Glomerular endothelial cell (primary cell): ENCODE measurements at regions not wholly inside any gene's neighbourhood (a gene's known extent, or its start where the extent isn't known, plus 50 kb on each side); places are given as distances from the start of the nearest gene placed in this dataset.

Experiments used
- DNase-seq: peaks from one replicate; pipeline ENCODE4 v3.0.0-alpha.2; 2011; ENCODE audit warnings: low read depth, low spot score; ENCODE audit errors: extremely low read depth

- no peak for DNase-seq
These were observed 395.1 kb downstream of the RAPGEF2 start for GRCh38 chr4:159497936-159498335.

GRCh38 chr4:159498446-159499115 lies 395.7 kb downstream of the RAPGEF2 start:
- DNase-seq: no peak

GRCh38 chr4:159500861-159501260 lies 398.0 kb downstream of the RAPGEF2 start:
- no peak for DNase-seq

DNA sequence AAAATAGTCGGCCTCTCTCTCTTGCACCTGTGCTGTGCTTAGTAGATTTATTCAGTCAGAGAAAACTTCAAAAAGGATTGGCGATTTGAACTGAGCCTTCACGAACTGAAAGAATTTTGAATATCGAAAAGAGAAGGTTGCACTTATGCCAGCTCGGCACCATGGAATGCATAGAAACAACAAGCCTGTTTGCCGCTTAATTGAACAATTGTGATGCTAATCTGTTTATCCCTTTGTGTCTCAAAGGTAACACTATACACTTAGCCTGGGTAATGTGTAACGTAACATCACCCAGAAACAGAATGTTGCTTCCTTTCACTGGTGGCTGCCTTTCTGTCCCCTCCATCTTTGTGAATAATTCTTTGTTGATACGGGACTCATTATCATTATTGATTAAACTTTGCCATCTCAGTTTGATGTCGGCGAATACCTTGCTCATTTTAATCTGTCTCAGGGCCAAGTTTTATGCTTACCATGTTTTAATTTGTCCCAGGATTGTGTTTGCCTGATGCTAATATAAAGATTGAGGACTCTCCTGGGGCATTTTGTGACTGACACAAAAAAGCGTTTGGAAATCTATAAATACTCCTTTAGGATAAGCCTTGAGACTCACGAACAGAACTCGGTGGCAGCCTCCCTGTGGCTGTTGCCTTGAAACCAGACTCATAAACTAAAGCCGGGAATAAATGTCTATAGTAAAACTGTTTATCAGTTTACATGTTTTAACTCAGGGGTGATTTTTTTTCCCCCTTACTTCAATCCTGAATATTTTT lies 400.5 kb downstream of the RAPGEF2 start:
- no peak for DNase-seq

DNA sequence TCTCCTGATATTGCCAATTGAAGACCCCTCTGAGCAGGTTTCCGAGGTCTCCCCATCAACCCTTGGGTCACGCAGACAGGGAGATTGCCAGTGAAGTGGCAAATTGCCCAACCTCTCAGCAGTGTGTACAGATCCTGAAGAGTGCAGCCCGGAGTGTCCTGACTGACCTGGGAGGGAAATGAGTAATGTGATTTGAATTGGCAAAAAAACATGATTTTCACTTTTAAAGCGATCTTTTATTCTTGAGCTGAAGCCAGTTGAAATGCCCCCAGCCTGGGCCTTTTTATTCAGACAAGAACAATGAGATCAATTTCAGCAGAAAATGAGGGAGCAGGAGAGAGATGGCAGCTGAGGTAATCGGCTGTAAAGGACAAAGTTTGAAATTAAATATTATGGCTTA lies 401.8 kb downstream of the RAPGEF2 start:
- no peak for DNase-seq

GRCh38 chr4:159505266-159505975 lies 402.5 kb downstream of the RAPGEF2 start:
- no peak for DNase-seq

DNA sequence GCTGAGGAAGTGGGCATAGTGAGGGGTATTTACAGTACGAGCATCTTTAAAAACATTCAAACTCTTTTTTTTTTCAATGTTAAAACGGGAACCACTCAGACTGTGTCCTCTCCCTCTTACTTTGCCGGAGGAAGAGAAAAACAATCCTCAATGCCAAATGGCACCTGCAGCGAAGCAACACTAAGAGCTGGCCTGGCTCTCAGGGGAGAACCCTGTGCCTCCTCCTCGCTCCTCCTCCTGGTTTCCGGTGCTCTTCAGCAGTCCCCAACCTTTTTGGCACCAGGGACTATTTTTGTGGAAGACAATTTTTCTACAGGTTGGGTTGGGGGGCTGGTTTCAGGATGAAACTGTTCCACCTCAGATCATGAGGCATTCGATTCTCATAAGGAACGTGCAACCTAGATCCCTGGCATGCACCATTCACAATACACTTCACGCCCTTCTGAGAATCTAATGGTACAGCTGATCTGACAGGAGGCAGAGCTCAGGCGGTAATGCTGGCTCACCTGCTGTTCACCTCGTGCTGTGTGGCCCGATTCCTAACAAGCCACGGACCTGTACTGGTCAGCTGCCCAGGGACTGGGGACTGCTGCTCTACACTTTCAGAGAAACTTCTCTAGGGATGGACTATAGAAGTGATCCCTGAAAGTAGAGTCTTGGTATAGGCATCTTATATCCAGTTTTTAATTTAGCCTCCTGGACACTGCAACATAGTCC lies 404.1 kb downstream of the RAPGEF2 start:
- no peak for DNase-seq

DNA sequence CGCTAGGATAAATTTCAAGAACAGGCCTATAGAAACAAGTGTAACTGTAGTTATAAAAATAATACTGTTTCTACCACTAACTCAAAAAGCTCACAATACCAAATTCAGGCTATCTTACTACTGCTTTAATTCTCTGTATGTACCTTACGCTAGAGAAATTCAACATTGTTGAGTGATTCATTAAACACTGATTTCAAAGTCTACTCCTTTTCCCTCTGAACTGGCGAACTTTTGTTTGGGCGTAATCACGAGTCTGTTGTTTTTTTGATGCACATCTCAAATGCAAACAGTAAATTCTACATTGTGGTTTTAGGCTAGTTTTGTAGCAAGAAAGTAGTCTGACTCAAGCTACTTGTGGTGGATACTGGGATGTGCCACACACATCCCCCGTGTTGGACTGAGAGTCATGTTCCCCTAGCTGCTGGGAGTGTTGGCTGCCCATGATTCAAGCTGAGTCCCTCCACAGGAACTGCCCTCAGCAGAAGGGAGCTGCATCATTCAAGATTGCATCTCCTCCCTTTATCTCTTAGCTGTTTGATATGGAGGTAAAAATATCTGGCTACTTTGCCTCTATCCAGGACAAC lies 406.1 kb downstream of the RAPGEF2 start:
- no peak for DNase-seq

- no peak for DNase-seq
These were observed 409.5 kb downstream of the RAPGEF2 start for GRCh38 chr4:159512348-159512747.

DNA sequence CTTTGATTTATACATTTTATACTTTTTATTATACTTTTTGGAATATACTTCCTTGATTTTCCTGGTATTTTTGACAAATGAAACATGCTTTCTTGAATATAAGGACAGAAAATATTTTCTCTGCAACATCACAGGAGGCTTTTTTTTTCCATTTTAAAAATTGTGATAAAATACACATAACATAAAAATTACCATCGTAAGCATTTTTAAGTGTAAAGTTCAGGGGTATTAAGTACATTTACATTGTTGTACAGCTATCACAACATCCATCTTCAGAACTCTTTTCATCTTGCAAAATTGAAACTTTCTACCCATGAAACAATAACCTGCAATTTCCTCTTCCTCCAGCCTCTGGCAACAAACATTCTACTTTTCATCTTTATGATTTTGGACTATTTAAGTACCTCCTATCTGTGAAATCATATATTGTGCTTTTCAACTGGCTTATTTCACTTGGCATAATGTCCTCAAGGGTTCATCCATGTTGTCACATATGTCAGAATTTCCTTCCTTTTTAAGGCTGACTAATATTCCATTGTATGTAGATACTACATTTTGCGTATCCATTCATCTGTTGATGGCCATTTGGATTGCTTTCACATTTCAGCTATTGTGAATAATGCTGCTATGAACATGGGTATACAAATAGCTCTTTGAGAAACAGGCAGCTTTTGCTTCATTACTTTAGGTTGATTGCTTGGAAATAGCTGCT lies 412.6 kb downstream of the RAPGEF2 start:
- DNase-seq: no peak

DNA sequence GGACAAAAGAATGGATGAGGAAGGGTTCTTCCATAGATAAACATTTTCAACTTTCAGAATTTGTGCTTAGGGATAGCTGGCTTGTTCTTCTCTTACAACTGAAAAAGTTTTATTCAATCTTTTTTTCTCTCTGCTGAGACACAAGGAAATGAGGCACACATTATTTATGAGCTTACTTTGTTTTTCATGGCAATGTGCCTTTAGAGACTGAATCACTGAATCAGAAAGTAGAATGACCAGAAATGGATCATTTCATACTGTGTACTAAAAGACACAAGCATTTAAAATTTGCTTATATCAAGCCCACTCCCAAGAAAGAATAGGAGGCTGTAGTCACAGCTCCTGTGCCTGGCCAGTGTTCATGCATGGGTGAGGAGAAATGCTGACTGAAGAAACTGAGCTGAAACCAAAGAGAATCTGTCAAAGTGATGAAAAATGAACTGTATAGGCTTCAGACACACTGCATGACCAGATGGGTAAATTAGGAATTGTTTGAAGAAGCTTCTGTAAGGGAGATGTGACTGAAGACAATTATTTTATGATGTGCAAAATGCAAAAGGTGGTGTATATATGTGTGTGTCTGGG lies 413.8 kb downstream of the RAPGEF2 start:
- no peak for DNase-seq

- no peak for DNase-seq
These were observed 417.2 kb downstream of the RAPGEF2 start for GRCh38 chr4:159520074-159520473.

DNA sequence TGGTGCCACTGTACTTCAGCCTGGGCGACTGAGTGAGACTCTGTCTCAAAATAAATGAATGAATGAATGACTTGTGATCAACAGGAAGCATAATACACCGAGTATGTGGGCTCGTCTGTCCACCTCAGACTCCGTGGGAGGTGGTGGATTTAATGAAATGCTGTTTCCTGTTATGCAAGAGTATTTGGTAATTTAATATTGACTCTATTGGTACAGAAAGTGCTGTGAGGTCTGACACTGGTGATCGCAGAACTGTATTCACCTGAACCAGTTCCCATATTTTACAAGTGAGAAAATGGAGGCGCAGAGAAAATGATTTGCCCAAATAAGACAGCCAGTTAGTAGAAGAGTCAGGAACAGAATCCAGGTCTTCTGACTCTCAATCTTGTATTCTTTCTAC lies 423.3 kb downstream of the RAPGEF2 start:
- no peak for DNase-seq

GRCh38 chr4:159534655-159535054 lies 431.8 kb downstream of the RAPGEF2 start:
- no peak for DNase-seq

DNA sequence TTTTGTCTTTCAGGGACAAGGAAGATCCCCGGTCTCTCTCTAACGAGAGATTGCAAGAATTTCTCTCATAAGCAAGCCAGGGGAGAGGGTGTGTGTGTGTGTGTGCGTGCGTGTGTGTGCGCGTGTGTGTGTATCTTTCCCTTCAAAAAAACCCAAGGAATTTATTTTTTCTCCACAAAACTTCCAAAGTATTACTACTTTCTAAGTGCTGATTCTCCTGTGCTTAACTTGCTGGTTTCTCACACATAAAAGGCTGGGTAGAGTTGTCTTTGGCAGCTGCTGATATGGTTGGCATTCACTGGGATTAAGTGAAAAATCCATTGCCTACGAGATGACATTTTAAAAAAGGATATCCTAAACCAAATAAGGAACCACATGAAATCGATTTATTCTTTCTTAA lies 435.7 kb downstream of the RAPGEF2 start:
- no peak for DNase-seq

GRCh38 chr4:159540038-159540437 lies 437.2 kb downstream of the RAPGEF2 start:
- no peak for DNase-seq

DNA sequence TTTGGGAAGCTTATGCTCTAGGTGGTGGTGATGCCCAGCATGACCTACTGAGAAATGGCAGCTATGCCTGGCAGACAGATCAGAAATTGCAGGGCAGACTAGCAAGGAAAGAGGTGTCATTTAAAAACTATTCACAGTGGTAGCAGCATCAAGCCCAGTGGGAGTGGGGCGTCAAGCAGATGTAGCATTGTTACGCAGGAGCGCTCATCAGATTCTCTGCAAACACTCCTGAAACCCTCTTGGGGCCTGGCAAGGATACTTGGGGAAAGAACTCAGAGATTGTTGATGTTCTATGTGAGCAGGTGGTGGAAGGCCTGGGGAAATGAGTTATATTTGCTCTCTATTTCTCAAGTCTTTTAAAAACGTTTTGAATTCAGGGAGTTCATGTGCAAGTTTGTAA lies 437.6 kb downstream of the RAPGEF2 start:
- no peak for DNase-seq

- DNase-seq: no peak
These were observed 438.3 kb downstream of the RAPGEF2 start for GRCh38 chr4:159541143-159541542.

- no peak for DNase-seq
These were observed 439.4 kb downstream of the RAPGEF2 start for GRCh38 chr4:159542296-159542695.

DNA sequence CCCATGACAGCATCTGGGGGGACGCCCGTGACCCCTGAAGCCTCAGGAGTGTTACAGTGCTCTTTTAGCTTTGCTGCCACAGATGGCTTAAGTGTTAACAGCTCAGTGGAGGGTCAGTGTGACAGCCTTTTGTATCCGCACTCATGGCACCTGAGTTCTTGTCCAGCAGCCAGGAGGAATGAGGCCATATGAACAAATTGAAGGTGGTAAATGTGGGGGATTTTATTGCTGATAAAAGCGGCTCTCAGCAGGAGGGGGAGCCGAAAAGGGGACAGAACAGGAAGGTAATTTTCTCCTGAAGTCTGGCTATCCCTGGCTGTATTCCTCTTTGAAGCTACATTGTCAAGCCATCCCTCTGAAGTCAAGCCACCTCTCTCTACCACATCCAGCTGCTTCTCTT lies 441.0 kb downstream of the RAPGEF2 start:
- DNase-seq: no peak
